Right ventricle myocardium superior (tissue), 1 donor: ENCODE measurements at regions not wholly inside any gene's neighbourhood (a gene's known extent, or its start where the extent isn't known, plus 50 kb on each side); places are given as distances from the start of the nearest gene placed in this dataset.

Source experiments
- ATAC-seq: fragments of 200-7000 bp; cut with Tn5 transposase; one replicate; pipeline ENCODE4 v1.9.1; 2020; ENCODE audit warnings: mild to moderate bottlenecking; ENCODE audit not compliant: poor library complexity
- DNase-seq: peaks from one replicate; pipeline ENCODE4 v3.0.0-alpha.2; 2020
- intact Hi-C: fragments of 100-400 bp; cut with DNase I; formaldehyde crosslinking; loops from one replicate; pipeline ENCODE4 v1.11.2; 2022
- donor health status: DM: no; HTN: yes; CAD: no; lungs with severe emphysema.

DNA sequence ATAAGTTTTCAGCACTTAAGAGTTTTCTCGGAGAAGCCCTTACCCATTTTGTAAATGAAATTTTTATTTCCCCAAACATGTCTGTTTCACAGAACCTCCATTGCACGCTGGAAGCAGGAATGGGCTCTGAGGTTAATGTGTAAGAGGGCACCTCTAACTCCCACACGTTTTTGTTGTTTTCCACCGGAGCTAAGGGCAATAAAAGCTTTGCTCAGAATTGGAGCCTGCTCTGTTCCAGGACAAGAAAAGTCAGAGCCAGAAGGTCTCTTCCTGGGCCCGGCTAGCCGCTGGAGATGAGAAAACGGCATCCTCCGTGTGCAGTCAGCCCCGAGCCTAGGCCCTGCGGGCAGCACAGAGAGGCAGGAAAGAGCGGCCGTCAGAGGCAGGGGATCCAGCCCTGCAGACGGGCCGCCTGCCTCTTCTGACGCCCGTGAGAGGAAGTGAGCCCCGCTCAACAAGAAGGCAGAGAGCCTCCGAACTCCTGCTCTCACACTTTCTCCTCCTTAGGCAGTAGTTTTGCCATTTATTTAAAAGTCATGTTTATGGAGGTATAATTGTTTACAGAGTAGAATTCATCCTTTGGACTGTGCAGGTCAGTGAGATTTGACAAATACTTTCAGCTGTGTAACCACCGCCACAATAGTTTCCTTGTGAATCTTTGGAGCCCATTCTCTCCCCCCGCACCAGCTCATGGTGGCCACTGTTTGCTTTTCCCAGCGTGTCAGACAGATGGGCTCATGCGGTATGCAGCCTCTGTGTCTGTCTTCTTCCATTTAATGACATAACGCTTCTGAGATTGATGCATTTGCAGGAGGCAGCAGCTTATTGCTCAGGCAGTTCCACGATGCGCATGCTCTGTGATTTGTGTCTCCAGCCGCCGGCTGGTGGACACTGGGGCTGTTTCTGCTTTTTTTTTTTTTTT is 117.3 kb downstream of the GALR1 start:
- no peak for DNase-seq
- intact Hi-C loops: no loop called here
- ATAC-seq: peak; percentile 65

DNA sequence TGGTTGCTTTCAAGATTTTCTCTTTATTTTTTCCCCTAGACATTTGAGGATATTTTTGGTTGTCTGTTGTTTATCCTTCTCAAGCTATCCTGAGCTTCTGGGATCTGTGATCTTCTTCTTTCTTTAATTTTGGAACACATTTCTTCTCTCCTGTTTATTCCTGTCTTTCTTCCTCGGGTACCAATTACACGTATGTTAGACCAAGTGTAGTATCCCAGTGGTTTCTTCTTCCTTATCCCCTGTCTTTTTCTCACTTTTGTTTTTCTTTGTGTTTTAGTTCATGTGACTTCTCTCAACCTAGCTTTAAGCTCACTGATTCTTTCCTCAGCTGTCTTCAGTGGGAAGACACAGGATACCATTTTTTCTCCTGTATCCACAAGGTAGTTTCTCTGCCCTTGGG is 120.0 kb downstream of the GALR1 start:
- ATAC-seq (no peak), DNase-seq (no peak)
- intact Hi-C loops: no loop called here

DNA sequence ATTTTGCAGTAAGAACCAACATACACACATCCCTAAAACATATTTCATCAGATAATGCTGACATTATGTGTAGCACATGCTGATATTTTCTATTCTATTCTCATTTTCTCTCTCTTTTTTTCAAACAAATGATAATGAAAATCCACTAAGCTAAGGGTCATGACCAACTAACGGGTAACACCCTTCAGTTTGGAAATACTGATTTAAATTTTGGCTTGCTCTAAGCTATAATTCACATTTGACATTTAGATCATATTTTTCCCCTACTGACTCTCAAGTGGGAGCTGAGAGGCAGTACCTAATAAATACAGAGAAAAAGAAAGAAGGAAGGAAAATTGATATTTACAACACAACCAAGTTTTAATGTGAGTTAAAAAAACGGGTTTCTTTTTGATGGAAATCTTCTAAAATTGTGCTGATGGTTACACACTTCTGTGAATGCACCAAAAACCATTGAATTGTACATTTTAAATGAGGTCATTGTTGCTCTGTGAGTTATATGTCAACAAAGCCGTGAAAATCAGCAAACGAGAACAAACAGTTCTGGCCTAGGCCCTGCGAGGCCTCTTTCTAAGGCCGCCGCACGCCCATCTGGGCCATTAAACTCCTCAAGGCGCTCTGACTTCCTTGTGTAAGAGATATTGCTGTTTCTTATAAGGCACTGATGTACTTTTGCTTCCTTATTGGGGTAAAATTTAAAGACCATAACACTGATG is 124.2 kb downstream of the GALR1 start:
- DNase-seq (peak; percentile 64), ATAC-seq (peak; percentile 89)
- intact Hi-C loops: no loop called here

DNA sequence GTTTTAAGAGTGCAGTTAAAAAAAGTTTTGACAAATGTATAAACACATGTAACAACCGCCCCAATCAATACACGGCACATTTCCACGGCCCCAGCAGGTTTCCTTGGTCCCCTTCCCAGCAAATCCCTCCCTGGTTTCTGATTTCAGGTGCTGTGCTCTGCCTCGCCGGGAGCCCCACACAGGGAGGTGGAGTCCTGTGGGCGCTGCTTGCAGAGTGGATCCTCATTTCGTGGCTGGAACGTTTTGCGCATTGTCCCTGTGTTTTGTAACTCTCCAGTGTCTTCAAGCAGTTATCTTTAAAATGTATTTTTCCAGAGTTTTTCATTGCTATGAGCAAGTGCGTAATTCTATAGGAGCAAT is 124.8 kb downstream of the GALR1 start:
- DNase-seq: no peak
- intact Hi-C loops: no loop called here
- ATAC-seq: no peak

DNA sequence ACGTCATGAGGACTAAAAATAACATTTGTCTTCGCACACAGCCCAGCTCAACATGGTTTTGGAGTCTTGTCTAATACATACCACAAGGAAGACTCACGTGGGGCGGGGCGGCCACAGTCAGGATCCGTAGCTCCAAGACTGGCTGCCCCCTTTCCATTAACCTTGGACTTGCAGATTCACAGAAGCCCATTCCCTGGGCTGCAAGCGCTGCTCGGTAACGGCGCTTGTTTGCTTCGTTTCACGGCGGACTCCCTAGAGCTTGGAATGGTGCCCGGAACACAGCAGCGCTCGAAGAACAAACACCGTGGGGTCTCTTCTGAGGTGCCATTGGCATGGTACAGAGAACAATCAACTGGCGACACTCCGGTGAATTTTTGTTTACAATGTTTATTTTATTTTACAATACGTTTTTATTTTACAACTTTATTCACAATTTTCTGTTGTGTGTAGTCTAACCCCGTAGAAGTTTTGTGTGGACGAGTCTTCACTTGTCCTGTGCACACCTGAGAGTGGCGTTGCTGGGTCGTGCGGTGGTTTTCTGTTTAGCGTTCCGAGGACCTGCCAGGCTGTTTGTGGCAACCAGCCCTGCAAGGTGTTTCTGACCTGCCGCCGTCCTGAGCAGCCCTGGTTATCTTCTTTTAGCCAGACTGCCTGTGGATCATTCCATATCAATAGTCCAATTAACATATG is 126.5 kb downstream of the GALR1 start:
- no peak for DNase-seq
- intact Hi-C loops: no loop called here
- no peak for ATAC-seq

DNA sequence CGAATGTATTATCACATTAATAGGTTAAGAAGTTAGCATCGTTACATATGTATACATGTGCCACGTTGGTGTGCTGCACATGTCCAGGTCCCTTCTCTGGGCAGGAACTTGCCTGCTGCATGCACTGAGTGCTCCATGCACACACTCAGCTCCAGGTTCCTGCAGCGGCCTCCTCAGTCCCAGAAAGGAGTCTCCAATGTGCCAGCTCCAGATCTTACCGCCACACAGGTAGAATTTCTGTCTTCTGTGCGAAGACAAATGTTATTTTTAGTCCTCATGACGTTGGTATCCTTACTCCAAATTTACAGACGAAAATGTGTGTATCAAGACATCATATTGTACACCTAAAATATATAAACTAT is 127.1 kb downstream of the GALR1 start:
- intact Hi-C loops: no loop called here
- ATAC-seq (no peak), DNase-seq (no peak)

DNA sequence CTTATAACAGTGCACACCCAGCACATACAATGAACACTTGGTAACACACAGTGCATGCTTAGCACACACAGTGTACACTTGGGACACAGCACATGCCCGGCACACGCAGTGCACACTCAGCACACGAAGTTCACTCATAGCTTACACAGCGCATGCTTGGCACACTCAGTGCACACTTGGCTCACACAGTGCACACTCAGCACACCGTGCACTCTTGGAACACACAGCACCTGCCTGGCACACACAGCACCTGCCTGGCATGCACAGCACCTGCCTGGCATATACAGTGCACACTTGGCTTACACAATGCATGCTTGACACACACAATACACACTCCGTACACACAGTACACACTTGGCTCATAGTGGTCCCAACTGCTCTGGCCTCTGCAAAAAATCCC is 128.2 kb downstream of the GALR1 start:
- intact Hi-C loops: no loop called here
- ATAC-seq: no peak

DNA sequence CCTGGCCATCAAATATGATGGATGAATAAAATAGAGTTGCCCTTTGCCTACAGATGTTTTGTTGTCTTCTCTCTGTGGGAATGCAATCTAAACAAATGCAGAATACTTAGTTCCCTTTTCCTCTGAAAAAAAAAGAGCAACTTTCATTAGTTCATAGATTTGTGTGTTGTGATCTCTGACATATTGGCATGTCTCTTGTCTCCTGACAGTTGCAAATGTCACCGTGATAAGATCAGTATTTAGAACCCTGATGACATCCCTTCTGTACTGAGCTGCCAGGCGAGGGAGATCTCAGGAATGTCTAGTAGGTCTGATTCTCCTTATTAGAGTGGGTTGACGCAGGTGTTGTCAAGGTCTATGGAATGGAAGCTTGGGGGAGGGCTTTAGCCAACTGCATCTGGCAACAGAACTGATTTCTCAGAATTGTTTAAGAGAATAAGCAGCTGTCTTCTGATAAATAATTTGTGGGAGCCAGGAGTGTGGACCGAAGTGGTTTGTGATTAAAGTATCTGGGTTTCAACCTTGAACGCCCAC is 130.4 kb downstream of the GALR1 start:
- DNase-seq (no peak), ATAC-seq (no peak)
- intact Hi-C loops: no loop called here

More for the DNA sequence above, 128.2 kb downstream of the GALR1 start:
- DNase-seq: no peak

DNA sequence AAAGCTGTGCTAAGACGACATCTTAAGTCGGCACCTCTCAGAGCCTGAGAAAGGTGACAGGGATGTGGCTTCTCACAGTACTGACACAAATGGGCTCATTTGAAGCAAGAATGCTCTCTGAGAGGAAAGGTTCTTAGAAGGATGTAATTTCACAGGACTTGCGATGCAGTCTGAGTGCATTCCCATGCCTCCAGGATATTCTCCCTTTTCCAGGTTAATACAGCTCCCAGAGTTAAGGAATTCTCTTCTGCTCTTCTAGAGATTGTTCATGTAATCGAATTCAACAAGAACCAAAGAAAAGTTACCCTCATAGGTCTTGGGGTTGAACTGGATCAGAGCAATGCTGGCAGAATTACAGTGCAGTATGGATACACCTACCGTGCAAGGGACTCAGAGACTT is 131.0 kb downstream of the GALR1 start:
- no peak for DNase-seq
- intact Hi-C loops: no loop called here
- ATAC-seq: no peak

DNA sequence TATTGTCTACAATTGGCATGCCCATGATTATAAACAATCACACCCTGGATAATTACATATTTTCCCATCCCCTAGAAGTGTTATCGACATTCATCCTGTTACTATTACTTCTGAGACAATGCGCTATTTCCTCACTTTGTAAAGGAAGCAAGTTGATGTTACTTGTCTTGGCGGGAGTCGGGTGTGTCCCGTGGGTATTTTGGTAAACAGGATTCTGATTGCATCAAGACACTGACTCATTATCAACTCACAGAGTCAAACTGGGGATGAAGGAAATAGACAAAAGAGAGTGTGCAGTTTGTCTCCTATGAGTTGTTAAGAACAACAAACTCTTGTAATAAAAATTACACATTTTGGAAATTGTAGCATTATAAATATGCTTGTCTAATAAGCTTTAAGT is 142.7 kb downstream of the GALR1 start:
- ATAC-seq (no peak), DNase-seq (no peak)
- intact Hi-C loops: no loop called here

DNA sequence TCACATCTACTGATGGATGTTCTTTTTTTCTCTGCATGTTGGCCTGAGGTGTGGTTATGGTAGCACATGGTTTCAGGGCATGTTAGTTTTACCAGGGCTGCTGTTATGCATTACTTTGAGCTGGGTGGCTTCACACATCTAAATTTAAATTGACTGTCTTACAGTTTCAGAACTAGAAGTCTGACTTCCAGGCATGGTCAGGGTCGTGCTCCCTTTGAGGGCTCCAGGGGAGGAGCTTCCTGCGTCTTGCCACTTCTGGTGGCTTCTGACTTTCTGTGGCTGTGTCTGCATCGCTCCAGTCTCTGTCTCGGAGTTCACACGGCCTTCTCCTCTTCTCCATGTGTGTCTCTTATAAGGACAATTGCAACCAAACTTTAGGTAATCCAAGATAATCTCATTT is 143.9 kb downstream of the GALR1 start:
- ATAC-seq (no peak), DNase-seq (no peak)
- intact Hi-C loops: no loop called here

DNA sequence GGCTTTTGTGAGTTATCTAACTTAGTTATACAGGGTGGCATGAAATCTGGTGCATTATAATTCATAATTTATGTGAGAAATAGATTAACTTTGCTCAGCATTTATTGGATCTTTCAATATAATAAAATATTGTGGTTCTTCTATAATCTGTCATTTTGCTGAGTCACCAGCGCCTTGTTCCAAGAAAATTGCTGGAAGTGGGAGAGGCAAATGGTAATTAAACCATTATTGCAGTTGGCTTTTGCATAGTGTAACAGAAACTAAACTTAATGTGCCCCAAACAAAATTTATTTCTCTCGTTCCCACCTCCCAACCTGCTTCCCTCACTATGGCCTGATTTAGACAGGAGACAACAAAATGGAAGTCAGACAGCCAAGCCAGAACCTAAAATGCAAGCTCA is 146.3 kb downstream of the GALR1 start:
- ATAC-seq: no peak
- DNase-seq: no peak
- intact Hi-C loops: no loop called here

DNA sequence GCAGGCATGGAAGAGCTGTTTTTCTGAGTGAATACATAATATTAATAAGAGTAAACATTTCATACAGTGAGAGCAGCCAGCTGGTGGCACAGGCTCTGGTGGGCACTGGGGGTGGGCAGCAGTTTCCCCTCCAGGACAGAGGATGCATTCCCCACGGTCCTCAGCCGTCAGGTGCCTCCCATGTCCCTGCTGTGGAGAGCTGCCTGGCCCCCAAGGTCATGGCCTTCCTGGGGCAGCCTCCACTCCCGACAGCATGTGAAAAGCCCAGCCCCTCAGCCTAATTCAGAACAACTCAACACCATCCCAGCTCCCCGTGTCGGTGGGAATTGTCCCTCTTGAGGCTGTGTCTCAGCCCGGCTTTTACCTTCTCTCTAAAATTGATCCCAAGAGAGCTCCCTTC is 147.4 kb downstream of the GALR1 start:
- ATAC-seq: no peak
- DNase-seq: no peak
- intact Hi-C loops: no loop called here

DNA sequence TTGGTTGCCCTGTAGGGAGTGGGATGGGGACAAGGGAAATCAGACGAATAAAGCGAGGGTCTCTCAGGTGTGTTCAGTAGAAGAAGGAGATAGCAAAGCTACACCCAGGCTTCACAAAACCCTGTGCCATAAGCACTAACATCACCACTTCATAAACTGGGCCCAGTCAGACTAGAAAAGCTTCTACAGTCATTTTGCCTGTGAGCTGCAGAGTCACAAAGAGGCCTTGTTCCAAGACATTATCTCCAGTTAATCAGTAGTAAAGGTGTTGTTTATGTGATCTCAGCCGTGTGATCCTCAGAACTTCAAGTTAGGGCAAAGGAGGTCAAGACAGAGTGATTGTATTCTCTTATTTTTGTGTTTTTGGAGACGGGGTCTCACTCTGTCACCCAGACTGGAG is 148.0 kb downstream of the GALR1 start:
- DNase-seq: no peak
- intact Hi-C loops: no loop called here
- ATAC-seq: no peak

DNA sequence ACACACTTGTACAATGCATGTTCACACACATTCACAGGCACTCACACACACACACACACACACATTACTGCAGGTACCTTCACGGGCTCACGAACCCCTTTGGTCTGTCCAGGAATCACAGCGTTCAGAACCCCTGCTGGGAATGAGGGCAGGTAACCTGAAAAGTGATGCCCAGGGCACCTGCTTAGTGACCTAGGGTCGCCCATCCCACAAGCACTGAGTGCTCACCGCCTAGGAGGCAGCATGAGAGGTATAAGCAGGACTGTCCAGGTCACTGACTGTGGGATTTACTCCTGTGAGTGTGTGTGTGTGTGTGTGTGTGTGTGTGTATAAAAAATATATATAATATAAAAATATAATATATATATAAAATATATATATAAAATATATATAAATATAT is 150.9 kb downstream of the GALR1 start:
- DNase-seq (no peak), ATAC-seq (no peak)
- intact Hi-C loops: no loop called here

DNA sequence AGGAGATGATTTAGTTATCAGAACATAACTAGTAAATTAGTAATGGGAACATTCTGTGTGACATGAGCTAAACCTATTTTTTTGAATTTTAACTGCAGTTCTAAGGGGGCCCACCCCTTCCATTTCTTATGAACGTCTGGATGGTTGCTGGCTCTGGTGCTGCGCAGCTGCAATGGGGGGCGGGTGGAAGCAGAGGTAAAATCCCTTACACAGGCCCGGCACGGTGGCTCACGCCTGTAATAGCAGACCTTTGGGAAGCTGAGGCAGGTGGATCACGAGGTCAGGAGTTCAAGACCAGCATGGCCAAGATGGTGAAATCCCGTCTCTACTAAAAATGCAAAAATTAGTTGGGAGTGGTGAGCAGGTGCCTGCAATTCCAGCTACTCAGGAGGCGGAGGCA is 151.5 kb downstream of the GALR1 start:
- intact Hi-C loops: no loop called here
- ATAC-seq (no peak), DNase-seq (no peak)

DNA sequence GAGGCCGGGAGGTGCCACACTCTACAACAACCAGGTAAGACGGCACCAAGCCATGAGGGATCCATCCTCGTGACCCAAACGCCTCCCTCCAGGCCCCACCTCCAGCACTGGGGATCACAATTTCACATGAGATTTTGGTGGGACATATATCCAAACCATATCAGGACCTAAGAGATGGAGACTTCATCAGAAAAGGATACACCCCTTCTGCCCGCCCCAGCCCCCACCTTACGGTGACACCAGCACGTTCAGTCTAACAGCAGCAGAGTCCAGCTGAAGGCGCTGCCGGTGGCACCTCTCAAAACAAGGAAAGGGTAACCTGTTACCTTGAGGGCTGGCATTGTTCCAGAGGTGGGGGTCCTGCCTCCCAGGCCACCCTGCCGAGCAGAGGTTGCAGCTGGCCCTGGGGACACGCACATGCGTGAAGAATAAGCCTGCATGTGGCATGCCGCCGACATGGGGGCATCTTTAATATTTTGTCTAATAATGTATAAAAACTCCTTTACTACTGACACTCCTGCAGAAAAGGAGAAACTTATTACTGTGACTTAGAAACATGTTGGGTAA is 154.4 kb downstream of the GALR1 start:
- ATAC-seq (no peak), DNase-seq (no peak)
- intact Hi-C loops: no loop called here

DNA sequence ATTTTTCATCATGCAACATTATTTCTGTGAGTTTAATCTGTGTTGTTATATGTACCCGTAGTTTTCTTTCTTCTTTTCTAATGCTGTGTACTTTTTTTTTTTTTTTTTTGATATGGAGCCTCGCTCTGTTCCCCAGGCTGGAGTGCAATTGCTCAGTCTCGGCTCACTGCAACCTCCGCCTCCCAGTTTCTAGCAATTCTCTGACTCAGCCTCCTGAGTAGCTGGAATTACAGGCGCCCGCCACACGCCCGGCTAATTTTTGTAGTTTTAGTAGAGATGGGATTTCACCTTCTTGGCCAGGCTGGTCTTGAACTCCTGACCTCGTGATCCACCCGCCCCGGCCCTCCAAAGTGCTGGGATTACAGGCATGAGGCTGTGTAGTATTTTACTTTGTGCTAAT is 155.4 kb downstream of the GALR1 start:
- intact Hi-C loops: no loop called here
- no peak for ATAC-seq
- DNase-seq: no peak

DNA sequence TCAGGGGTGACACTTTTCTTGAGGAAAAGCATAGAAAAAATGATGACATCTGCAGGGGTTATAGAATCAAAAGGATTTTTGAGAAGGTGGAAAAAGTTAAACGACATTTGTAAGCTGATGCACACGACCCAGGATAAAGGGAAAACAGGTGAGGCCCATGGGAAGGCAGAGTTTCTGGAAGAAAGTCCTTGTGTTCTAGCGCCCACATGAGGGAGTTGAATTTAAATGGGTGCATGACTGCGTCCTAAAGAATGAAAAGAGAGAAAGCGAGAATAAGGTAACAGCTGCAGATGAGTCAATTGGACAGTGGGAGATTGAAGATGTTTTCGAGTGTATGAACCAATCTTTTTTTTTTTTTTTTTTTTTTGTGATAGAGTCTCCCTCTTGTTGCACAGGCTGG is 158.1 kb downstream of the GALR1 start:
- intact Hi-C loops: no loop called here
- ATAC-seq (no peak), DNase-seq (no peak)
